ENCODE measurements at regions not wholly inside any gene's neighbourhood (a gene's known extent, or its start where the extent isn't known, plus 50 kb on each side); places are given as distances from the start of the nearest gene placed in this dataset.
"Not testable (repeated sequence)": the region's sequence is repeated elsewhere in the genome, so short reads cannot be mapped to it uniquely, and the experiment has no call there.

DNA sequence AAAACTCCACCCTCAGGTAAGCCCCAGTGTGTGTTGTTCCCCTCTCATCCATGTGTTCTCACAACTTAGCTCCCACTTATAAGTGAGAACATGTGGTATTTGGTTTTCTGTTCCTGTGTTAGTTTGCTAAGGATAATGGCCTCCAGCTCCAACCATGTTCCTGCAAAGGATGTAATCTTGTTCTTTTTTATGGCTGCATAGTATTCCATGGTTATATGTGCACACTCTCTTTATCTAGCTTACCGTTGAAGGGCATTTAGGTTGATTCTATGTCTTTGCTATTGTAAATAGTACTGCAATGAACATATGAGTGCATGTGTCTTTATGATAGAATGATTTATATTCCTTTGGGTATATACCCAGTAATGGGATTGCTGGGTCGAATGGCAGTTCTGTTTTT is 124.4 kb upstream of the RANBP3L start:
- H3K27me3 ChIP-seq (ENCODE audit: low read depth, low read length); H3K4me3 ChIP-seq (ENCODE audit: low read depth in 1 of 2, low read length in 2 of 2); H3K9me3 ChIP-seq (ENCODE audit: control insufficient read depth in 1 of 2, low read length in 2 of 2); H3K27ac ChIP-seq (ENCODE audit: low read length); H3K4me1 ChIP-seq (ENCODE audit: control insufficient read depth in 1 of 2, insufficient read depth in 2 of 2, low read length in 2 of 2); H3K36me3 ChIP-seq (ENCODE audit: control insufficient read depth in 1 of 2, insufficient read depth in 2 of 2, low read length in 2 of 2): not testable (repeated sequence)

DNA sequence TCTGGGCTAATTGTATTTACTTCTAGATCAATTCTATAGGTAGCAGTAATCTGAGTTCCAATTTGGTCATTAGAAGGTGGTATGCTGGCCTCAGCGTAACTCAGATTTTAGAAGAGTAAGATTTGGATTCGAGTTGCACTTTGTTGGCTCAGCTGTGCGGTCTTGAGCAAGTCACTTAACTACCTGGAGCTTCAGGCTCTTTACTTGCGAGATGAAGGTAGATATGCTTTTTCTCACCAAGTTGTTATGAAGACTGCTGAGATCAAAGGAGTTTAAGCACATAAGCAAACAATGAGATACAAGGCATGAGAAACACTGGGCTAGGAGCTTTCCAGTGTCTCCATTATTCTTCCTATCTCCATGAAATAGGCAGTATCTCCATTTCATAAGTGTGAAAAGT is 133.8 kb upstream of the RANBP3L start:
- Histone ChIP-seq H3K27ac (ENCODE audit: low read length) (no peak overlapping the region), H3K9me3 (ENCODE audit: control insufficient read depth in 1 of 2, low read length in 2 of 2) (no peaks in the 10 kb centered on the region), H3K4me3 (ENCODE audit: low read depth in 1 of 2, low read length in 2 of 2) (no peak overlapping the region), H3K27me3 (ENCODE audit: low read depth, low read length) (no peaks in the 10 kb centered on the region), H3K36me3 (ENCODE audit: control insufficient read depth in 1 of 2, insufficient read depth in 2 of 2, low read length in 2 of 2) (no peaks in the 10 kb centered on the region), H3K4me1 (ENCODE audit: control insufficient read depth in 1 of 2, insufficient read depth in 2 of 2, low read length in 2 of 2) (no peaks in the 10 kb centered on the region)

DNA sequence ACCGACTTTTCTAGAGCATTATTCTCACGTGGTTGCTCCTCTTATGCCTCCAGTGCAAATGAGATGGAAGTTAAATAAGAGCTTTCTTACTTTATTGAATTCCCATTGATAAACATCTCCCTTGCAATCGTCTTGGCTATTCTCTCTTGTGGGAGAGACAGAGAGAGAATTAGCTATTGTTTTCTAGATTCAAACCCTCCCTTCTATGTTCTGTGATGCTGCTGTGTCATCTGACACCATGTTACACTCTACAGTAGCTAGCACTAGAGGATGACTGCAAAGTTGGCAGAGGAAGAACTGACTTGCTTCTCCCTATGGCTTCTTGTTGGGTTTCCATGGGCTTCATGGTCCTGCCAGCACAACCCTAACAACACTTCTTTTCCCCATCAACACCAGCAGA is 134.6 kb upstream of the RANBP3L start:
- H3K27ac ChIP-seq (ENCODE audit: low read length) = no peak overlapping the region
- no peaks in the 10 kb centered on the region for H3K4me1 ChIP-seq (ENCODE audit: control insufficient read depth in 1 of 2, insufficient read depth in 2 of 2, low read length in 2 of 2)
- H3K27me3 ChIP-seq (ENCODE audit: low read depth, low read length) = no peaks in the 10 kb centered on the region
- H3K4me3 ChIP-seq (ENCODE audit: low read depth in 1 of 2, low read length in 2 of 2) = no peak overlapping the region
- H3K9me3 ChIP-seq (ENCODE audit: control insufficient read depth in 1 of 2, low read length in 2 of 2) = no peaks in the 10 kb centered on the region
- no peaks in the 10 kb centered on the region for H3K36me3 ChIP-seq (ENCODE audit: control insufficient read depth in 1 of 2, insufficient read depth in 2 of 2, low read length in 2 of 2)

DNA sequence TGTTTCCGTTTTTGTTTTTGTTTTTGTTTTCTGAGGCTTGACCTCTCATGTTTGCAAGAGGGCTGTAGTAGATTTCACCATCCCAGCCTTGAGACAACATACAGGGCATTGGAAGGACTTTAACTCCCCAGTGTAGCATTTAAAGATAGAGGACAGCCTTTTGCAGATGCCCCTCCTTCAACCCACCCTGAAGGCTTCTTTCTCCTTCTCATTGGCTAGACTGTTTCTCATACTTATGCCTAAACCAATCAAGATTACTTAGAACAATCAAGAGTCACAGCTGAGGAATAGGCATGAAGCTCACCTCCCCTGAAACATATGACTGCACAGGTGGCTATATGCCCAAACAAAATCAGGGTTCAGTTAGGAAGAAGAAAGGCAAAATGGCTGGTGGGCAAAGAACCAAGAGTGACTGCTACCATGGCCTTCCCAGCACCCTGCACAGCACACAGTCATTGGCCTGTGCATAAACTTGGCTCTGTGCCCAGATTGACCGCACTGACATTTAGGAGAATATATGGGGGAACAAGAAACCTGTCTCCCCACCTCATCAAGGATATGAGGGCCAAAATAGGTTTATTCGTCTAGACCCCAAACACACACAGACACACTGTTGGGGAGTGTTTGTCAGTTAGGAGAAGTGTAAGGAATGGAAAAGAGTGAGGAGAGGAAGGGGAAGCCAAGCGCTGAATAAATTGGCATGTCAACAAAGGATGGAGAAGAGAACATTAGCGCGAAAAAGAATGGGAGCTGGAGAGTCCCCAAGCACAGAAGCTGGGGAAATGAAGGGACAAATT is 137.3 kb upstream of the RANBP3L start:
- Histone ChIP-seq H3K4me3 (ENCODE audit: low read depth in 1 of 2, low read length in 2 of 2) (no peak overlapping the region), H3K36me3 (ENCODE audit: control insufficient read depth in 1 of 2, insufficient read depth in 2 of 2, low read length in 2 of 2) (no peaks in the 10 kb centered on the region), H3K27ac (ENCODE audit: low read length) (no peak overlapping the region), H3K27me3 (ENCODE audit: low read depth, low read length) (no peaks in the 10 kb centered on the region), H3K9me3 (ENCODE audit: control insufficient read depth in 1 of 2, low read length in 2 of 2) (no peaks in the 10 kb centered on the region), H3K4me1 (ENCODE audit: control insufficient read depth in 1 of 2, insufficient read depth in 2 of 2, low read length in 2 of 2) (no peaks in the 10 kb centered on the region)

DNA sequence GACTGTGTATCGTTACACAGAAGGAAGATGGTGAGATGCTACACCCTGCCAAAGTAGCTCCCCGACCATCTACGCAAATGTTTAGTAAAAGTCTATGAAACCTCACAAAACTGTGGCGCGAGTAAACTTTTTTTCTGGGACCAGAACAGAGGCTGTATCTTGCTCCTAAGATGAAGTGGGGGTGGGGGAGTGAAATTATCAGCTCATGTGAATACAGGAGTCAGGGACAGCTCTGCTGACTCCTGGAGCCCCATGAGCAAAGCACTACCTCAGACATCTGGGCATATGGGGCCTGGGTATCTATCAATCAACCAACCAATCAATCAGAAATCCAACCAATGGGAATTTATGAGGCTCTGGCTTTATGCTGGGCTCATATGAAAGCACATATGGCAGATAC is 138.6 kb upstream of the RANBP3L start:
- no peaks in the 10 kb centered on the region for H3K4me1 ChIP-seq (ENCODE audit: control insufficient read depth in 1 of 2, insufficient read depth in 2 of 2, low read length in 2 of 2)
- H3K9me3 ChIP-seq (ENCODE audit: control insufficient read depth in 1 of 2, low read length in 2 of 2) = no peaks in the 10 kb centered on the region
- H3K27ac ChIP-seq (ENCODE audit: low read length) = no peak overlapping the region
- H3K36me3 ChIP-seq (ENCODE audit: control insufficient read depth in 1 of 2, insufficient read depth in 2 of 2, low read length in 2 of 2) = no peaks in the 10 kb centered on the region
- no peak overlapping the region for H3K4me3 ChIP-seq (ENCODE audit: low read depth in 1 of 2, low read length in 2 of 2)
- H3K27me3 ChIP-seq (ENCODE audit: low read depth, low read length) = no peaks in the 10 kb centered on the region

DNA sequence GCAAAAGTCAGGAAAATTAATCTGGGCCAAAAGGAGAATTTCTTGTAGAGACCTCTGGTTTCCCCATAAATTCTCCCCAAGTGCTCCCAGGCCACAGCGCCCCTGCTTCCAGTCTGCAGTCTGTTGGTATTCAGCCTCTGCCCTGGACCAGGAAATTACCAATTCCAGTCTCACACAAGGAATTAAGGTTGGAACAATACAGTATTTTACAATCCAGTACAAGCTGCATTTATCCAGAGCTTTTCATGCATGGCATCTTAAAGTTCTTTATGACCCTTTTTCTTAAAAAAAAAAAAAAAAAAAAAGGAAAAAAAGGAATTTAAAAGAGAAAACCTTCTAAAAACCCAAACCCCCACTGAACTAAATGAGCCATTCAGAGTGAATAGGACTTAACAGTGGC is 139.6 kb upstream of the RANBP3L start:
- Histone ChIP-seq H3K4me1 (ENCODE audit: control insufficient read depth in 1 of 2, insufficient read depth in 2 of 2, low read length in 2 of 2) (no peaks in the 10 kb centered on the region), H3K27ac (ENCODE audit: low read length) (no peak overlapping the region), H3K9me3 (ENCODE audit: control insufficient read depth in 1 of 2, low read length in 2 of 2) (no peaks in the 10 kb centered on the region), H3K4me3 (ENCODE audit: low read depth in 1 of 2, low read length in 2 of 2) (no peak overlapping the region), H3K27me3 (ENCODE audit: low read depth, low read length) (no peaks in the 10 kb centered on the region), H3K36me3 (ENCODE audit: control insufficient read depth in 1 of 2, insufficient read depth in 2 of 2, low read length in 2 of 2) (no peaks in the 10 kb centered on the region)

DNA sequence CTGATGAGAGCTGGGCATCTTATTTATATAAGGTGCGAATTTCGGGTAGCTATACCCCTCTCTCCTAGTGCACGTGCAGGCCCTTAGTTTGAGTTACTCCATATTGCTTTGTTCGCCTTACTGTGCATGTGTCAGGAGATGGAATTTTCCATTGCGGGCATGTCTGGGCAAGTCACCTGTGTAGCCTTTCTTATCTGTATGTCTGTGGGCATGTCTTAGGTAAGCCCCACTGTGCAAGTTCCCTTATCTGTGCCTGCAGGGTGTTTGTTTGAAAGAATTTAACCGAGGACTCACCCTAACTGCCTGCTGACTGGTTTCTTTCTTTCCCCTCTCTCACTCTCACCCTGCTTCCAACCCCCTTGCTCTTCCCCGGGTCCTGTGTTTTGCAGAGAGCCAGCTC is 140.7 kb upstream of the RANBP3L start:
- Histone ChIP-seq H3K36me3 (ENCODE audit: control insufficient read depth in 1 of 2, insufficient read depth in 2 of 2, low read length in 2 of 2) (no peaks in the 10 kb centered on the region), H3K4me1 (ENCODE audit: control insufficient read depth in 1 of 2, insufficient read depth in 2 of 2, low read length in 2 of 2) (no peaks in the 10 kb centered on the region), H3K27me3 (ENCODE audit: low read depth, low read length) (no peaks in the 10 kb centered on the region), H3K4me3 (ENCODE audit: low read depth in 1 of 2, low read length in 2 of 2) (no peak overlapping the region), H3K9me3 (ENCODE audit: control insufficient read depth in 1 of 2, low read length in 2 of 2) (no peaks in the 10 kb centered on the region), H3K27ac (ENCODE audit: low read length) (no peak overlapping the region)

DNA sequence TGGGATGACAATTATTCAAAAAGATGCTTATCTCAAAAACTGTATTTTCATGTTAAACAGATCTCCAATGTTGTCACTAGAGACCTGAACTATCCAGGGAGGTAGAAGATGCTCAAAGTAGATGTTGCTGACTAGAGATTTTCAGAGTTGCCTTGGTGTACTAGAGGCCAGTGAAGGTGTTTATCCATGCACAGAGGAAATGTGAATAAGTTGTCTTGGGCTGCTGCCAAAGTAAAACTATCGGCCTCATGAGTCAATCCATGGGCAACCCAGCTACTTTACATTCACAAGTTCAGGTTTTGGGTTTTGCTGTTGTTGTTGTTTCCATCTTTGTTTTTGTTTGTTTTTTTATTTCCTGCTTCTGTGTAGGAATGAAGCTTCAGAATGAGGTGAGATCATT is 141.1 kb upstream of the RANBP3L start:
- H3K9me3 ChIP-seq (ENCODE audit: control insufficient read depth in 1 of 2, low read length in 2 of 2) = no peaks in the 10 kb centered on the region
- no peaks in the 10 kb centered on the region for H3K4me1 ChIP-seq (ENCODE audit: control insufficient read depth in 1 of 2, insufficient read depth in 2 of 2, low read length in 2 of 2)
- H3K36me3 ChIP-seq (ENCODE audit: control insufficient read depth in 1 of 2, insufficient read depth in 2 of 2, low read length in 2 of 2) = no peaks in the 10 kb centered on the region
- H3K4me3 ChIP-seq (ENCODE audit: low read depth in 1 of 2, low read length in 2 of 2) = no peak overlapping the region
- H3K27me3 ChIP-seq (ENCODE audit: low read depth, low read length) = no peaks in the 10 kb centered on the region
- H3K27ac ChIP-seq (ENCODE audit: low read length) = no peak overlapping the region

DNA sequence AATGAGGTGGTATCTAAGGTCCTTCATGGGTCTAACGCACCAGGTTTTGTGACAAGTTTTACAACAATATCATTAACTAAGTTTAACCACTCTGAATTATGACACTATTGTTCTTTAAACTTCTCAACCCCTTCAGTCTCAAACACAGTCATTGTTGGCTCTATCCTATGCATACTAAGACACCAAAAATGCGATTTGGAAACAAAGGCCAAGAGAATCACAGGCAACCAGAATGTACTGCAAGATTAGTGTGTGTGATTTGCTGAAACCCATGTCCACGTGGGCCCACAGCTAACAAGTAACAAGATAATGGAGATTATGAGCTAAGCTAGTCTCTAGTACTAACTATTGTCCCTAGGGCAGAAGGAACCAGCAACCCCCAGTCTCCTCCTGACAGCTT is 142.2 kb upstream of the RANBP3L start:
- Histone ChIP-seq H3K4me3 (ENCODE audit: low read depth in 1 of 2, low read length in 2 of 2) (no peak overlapping the region), H3K27me3 (ENCODE audit: low read depth, low read length) (no peaks in the 10 kb centered on the region), H3K27ac (ENCODE audit: low read length) (no peak overlapping the region), H3K9me3 (ENCODE audit: control insufficient read depth in 1 of 2, low read length in 2 of 2) (no peaks in the 10 kb centered on the region), H3K4me1 (ENCODE audit: control insufficient read depth in 1 of 2, insufficient read depth in 2 of 2, low read length in 2 of 2) (no peaks in the 10 kb centered on the region), H3K36me3 (ENCODE audit: control insufficient read depth in 1 of 2, insufficient read depth in 2 of 2, low read length in 2 of 2) (no peaks in the 10 kb centered on the region)

DNA sequence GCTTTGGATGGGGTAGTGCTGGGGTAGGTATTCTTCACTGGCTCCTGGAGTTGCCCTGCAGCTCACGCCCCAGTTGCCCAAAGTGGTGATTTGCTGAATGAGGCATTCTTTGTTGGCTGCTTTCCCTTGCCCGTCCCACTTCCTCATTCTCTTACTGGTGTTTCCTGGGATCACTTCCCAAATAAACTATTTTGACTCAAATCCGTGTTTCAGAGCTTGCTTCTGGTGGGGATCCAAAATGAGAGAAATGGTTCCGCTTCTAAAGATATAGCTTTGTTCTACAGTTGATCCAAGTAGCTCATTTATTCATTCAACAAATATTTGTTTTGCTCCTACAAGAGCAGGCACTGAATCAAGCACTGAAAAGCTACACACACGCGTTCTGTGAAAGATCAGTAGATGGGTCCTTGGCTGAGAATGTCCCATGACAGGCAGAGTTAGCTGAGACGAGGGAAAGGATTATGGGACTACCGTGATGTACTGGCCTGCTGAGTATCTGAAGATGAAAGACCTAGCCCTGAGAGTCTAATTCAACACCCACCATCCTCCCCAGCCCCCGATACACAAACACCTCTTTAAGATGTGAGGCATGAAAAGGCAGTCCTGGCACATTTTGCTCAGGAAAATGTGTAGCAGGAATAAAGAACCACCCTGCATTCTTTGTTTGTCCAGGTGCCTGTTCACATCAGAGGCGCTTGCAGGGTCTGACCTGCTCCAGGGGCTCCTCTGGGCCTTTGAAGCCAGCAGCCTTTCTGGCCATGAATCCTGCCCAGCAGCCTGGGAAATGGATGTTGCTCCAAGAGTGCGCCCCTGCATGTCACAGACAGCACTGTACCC is 143.1 kb upstream of the RANBP3L start:
- Histone ChIP-seq H3K36me3 (ENCODE audit: control insufficient read depth in 1 of 2, insufficient read depth in 2 of 2, low read length in 2 of 2) (no peaks in the 10 kb centered on the region), H3K27me3 (ENCODE audit: low read depth, low read length) (no peaks in the 10 kb centered on the region), H3K4me1 (ENCODE audit: control insufficient read depth in 1 of 2, insufficient read depth in 2 of 2, low read length in 2 of 2) (no peaks in the 10 kb centered on the region), H3K4me3 (ENCODE audit: low read depth in 1 of 2, low read length in 2 of 2) (no peak overlapping the region), H3K27ac (ENCODE audit: low read length) (no peak overlapping the region), H3K9me3 (ENCODE audit: control insufficient read depth in 1 of 2, low read length in 2 of 2) (no peaks in the 10 kb centered on the region)

DNA sequence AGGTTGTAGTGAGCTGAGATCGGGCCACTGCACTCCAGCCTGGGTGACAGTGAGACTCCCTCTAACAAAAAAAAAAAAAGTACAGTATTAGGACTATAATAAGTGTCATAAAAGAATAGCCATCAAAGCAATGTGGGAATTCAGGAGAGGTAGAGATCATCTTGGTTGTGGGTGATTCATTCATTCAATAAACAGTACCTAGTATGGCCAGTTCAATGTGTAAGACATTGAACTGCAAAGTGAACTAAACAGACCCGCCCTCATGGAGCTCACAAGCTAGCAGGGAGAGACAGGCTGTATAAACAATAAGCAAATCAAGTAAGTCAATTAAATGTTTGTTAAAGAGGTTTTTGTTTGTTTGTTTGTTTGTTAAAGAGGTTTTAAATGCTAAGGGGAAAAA is 146.1 kb upstream of the RANBP3L start:
- Histone ChIP-seq H3K9me3 (ENCODE audit: control insufficient read depth in 1 of 2, low read length in 2 of 2) (no peaks in the 10 kb centered on the region), H3K4me1 (ENCODE audit: control insufficient read depth in 1 of 2, insufficient read depth in 2 of 2, low read length in 2 of 2) (no peaks in the 10 kb centered on the region), H3K36me3 (ENCODE audit: control insufficient read depth in 1 of 2, insufficient read depth in 2 of 2, low read length in 2 of 2) (no peaks in the 10 kb centered on the region), H3K4me3 (ENCODE audit: low read depth in 1 of 2, low read length in 2 of 2) (no peak overlapping the region), H3K27ac (ENCODE audit: low read length) (no peak overlapping the region), H3K27me3 (ENCODE audit: low read depth, low read length) (no peaks in the 10 kb centered on the region)

Data from muscle layer of duodenum (tissue), 2 donors.